Mammary epithelial cell (primary cell): ENCODE measurements at regions not wholly inside any gene's neighbourhood (a gene's known extent, or its start where the extent isn't known, plus 50 kb on each side); places are given as distances from the start of the nearest gene placed in this dataset.

Source experiments
- CTCF ChIP-seq, 2 donors: IDR thresholded peaks in 1 of 2; conservative IDR thresholded peaks in 1 of 2; 2 replicates each; pipeline ENCODE4 v1.5.1; 2011 to 2012; ENCODE audit warnings: inconsistent platforms in 2 of 2, low read length in 2 of 2, mild to moderate bottlenecking in 2 of 2, control low read depth in 1 of 2, low read depth in 1 of 2; ENCODE audit not compliant: insufficient read depth in 1 of 2; ENCODE audit errors: extremely low read depth in 1 of 2
- EZH2 ChIP-seq: IDR thresholded peaks from 2 replicates; pipeline ENCODE4 v1.6.1; 2012; ENCODE audit warnings: low read length, inconsistent platforms, borderline replicate concordance

GRCh38 chr6:167452338-167453081, 127.6 kb downstream of the TTLL2 start:
- TF ChIP-seq EZH2: no peak
- no peak for TF ChIP-seq CTCF (conservative IDR thresholded peaks at IDR 0.05 in 1 of 2, IDR thresholded peaks at IDR 0.05 in 1 of 2; ENCODE audit: extremely low read depth in 1 of 2, insufficient read depth in 1 of 2, low read depth in 1 of 2, low read length in 2 of 2)
